ENCODE measurements at regions not wholly inside any gene's neighbourhood (a gene's known extent, or its start where the extent isn't known, plus 50 kb on each side); places are given as distances from the start of the nearest gene placed in this dataset.
"Not testable (repeated sequence)": the region's sequence is repeated elsewhere in the genome, so short reads cannot be mapped to it uniquely, and the experiment has no call there.

- no peak for DNase-seq (ENCODE audit: low spot score)
- FAIRE-seq = no peak
Measured at GRCh38 chr12:119931402-119931801, 54.3 kb upstream of the CIT start.

GRCh38 chr12:119932921-119933320 is 55.8 kb upstream of the CIT start:
- FAIRE-seq = no peak
- no peak for DNase-seq (ENCODE audit: low spot score)

GRCh38 chr12:119934780-119935179 is 54.3 kb upstream of the BICDL1 start:
- not testable (repeated sequence) for DNase-seq (ENCODE audit: low spot score); FAIRE-seq

GRCh38 chr12:119936705-119937311 is 52.2 kb upstream of the BICDL1 start:
- DNase-seq (ENCODE audit: low spot score) (no peak), FAIRE-seq (no peak)

- FAIRE-seq = peak; percentile 30
- DNase-seq (ENCODE audit: low spot score) = no peak
Measured at GRCh38 chr12:119938049-119938667, 50.9 kb upstream of the BICDL1 start.
